HEK293 (cell line): ENCODE measurements at regions not wholly inside any gene's neighbourhood (a gene's known extent, or its start where the extent isn't known, plus 50 kb on each side); places are given as distances from the start of the nearest gene placed in this dataset.

Experiments used
- CTCF ChIA-PET: fragments of 350-600 bp; formaldehyde crosslinking; extraction: SDS; loops from one replicate; lab custom pipeline; 2021; ENCODE audit warnings: antibody characterized with exemption; lab: Yijun Ruan, JAX
- POLR2A ChIA-PET: fragments of 300-600 bp; formaldehyde crosslinking; extraction: SDS; loops from one replicate; lab custom pipeline; 2020; ENCODE audit warnings: antibody characterized with exemption, inconsistent platforms; lab: Yijun Ruan, JAX
- H3K27ac ChIP-seq: fragments of 200-500 bp; sonication (Bioruptor generic); 2 replicates; pipeline ENCODE4 v1.5.1; 2014; ENCODE audit warnings: low read depth, low read length, control low read depth, inconsistent platforms; ENCODE audit errors: extremely low read depth
- H3K36me3 ChIP-seq, 2 experiments: fragments of 200-500 bp in 1 of 2; sonication (Bioruptor generic) in 1 of 2; 1 replicate in 1 of 2; 2 replicates in 1 of 2; pipeline ENCODE4 v1.5.1; 2014 to 2017; ENCODE audit warnings: inconsistent platforms in 2 of 2, low read length in 2 of 2; ENCODE audit not compliant: control insufficient read depth in 2 of 2, insufficient read depth in 1 of 2
- H3K4me1 ChIP-seq: fragments of 200-500 bp; sonication (Bioruptor generic); 2 replicates; pipeline ENCODE4 v1.5.1; 2014; ENCODE audit warnings: mild to moderate bottlenecking, low read length, inconsistent platforms; ENCODE audit not compliant: control insufficient read depth, insufficient read depth
- H3K4me3 ChIP-seq: 2 replicates; pipeline ENCODE4 v1.5.1; 2011; ENCODE audit warnings: low read depth, mild to moderate bottlenecking, control low read depth, low read length, moderate library complexity
- H3K9me3 ChIP-seq: fragments of 200-500 bp; sonication (Bioruptor generic); 2 replicates; pipeline ENCODE4 v1.5.1; 2014; ENCODE audit warnings: low read depth, low read length, inconsistent platforms; ENCODE audit not compliant: control insufficient read depth, insufficient read depth
- BCL11A ChIP-seq: fragments of 450-650 bp; formaldehyde crosslinking; IDR thresholded peaks from 2 replicates; pipeline ENCODE4 v1.5.1; 2016; ENCODE audit warnings: low read depth, missing biosample characterization, missing genetic modification characterization
- ELK4 ChIP-seq: IDR thresholded peaks from 2 replicates; pipeline ENCODE4 v1.6.1; 2011; ENCODE audit warnings: mild to moderate bottlenecking, low read depth, low read length, borderline replicate concordance
- GLIS2 ChIP-seq: fragments of 450-650 bp; formaldehyde crosslinking; IDR thresholded peaks from 2 replicates; pipeline ENCODE4 v1.5.1; 2016; ENCODE audit warnings: missing biosample characterization, missing genetic modification characterization
- PRDM4 ChIP-seq: fragments of 450-650 bp; formaldehyde crosslinking; IDR thresholded peaks from 2 replicates; pipeline ENCODE4 v1.5.1; 2017; ENCODE audit warnings: missing biosample characterization, missing genetic modification characterization
- ZBTB26 ChIP-seq: fragments of 450-650 bp; formaldehyde crosslinking; optimal IDR thresholded peaks from 2 replicates; pipeline ENCODE3; 2016; ENCODE audit warnings: missing biosample characterization, mild to moderate bottlenecking, missing genetic modification characterization
- ZBTB8A ChIP-seq: fragments of 450-650 bp; formaldehyde crosslinking; IDR thresholded peaks from 2 replicates; pipeline ENCODE4 v1.5.1; 2016; ENCODE audit warnings: missing biosample characterization, missing genetic modification characterization
- ZNF146 ChIP-seq: fragments of 450-650 bp; formaldehyde crosslinking; IDR thresholded peaks from 2 replicates; pipeline ENCODE4 v1.5.1; 2016; ENCODE audit warnings: missing biosample characterization, missing genetic modification characterization
- ZNF274 ChIP-seq, 2 experiments: fragments of 200-500 bp in 1 of 2; fragments of 450-650 bp in 1 of 2; sonication (Bioruptor generic) in 1 of 2; formaldehyde crosslinking in 1 of 2; IDR thresholded peaks; 2 replicates each; pipeline versions ENCODE4 v1.5.1 to v1.6.1; 2014 to 2016; ENCODE audit warnings: borderline replicate concordance in 1 of 2, inconsistent platforms in 1 of 2, low read length in 1 of 2, missing biosample characterization in 1 of 2, missing genetic modification characterization in 1 of 2
- ZNF302 ChIP-seq: fragments of 450-650 bp; formaldehyde crosslinking; IDR thresholded peaks from 2 replicates; pipeline ENCODE4 v1.5.1; 2016; ENCODE audit warnings: missing biosample characterization, missing genetic modification characterization, low read depth
- ZNF473 ChIP-seq: fragments of 450-650 bp; formaldehyde crosslinking; IDR thresholded peaks from 2 replicates; pipeline ENCODE4 v1.5.1; 2017; ENCODE audit warnings: missing biosample characterization, missing genetic modification characterization
- ZNF529 ChIP-seq: fragments of 450-650 bp; formaldehyde crosslinking; IDR thresholded peaks from 2 replicates; pipeline ENCODE4 v1.5.1; 2017; ENCODE audit warnings: missing genetic modification characterization, missing biosample characterization; ENCODE audit not compliant: insufficient replicate concordance
- ZNF561 ChIP-seq: fragments of 450-650 bp; IDR thresholded peaks from 2 replicates; pipeline ENCODE4 v1.5.1; 2018; ENCODE audit warnings: missing biosample characterization, missing genetic modification characterization, borderline replicate concordance
- ZNF707 ChIP-seq: fragments of 450-650 bp; formaldehyde crosslinking; IDR thresholded peaks from 2 replicates; pipeline ENCODE4 v1.5.1; 2016; ENCODE audit warnings: missing biosample characterization, missing genetic modification characterization
- ZSCAN5A ChIP-seq: fragments of 450-650 bp; formaldehyde crosslinking; IDR thresholded peaks from 2 replicates; pipeline ENCODE4 v1.5.1; 2016; ENCODE audit warnings: missing biosample characterization, missing genetic modification characterization

- H3K9me3 ChIP-seq: no peaks in the 10 kb centered on the region
- POLR2A ChIA-PET: no interaction called here
- CTCF ChIA-PET: interaction anchor here (0.7 to 2.3 kb wide), 5 partner anchors 10 to 1229 kb away, joined by 3 to 12 read pairs (median 4); no protein-coding TSS in a partner anchor
- no peak overlapping the region for H3K27ac ChIP-seq
- no peaks in the 10 kb centered on the region for H3K4me1 ChIP-seq
- no peak for TF ChIP-seq ZBTB26 (tag by site-specific recombination)
- no peak for TF ChIP-seq PRDM4 (tag by site-specific recombination)
- no peak for TF ChIP-seq ZNF473
- TF ChIP-seq, all 188 proteins: peak for 0
- Histone ChIP-seq H3K36me3 (no peaks in the 10 kb centered on the region), H3K4me3 (no peak overlapping the region)
These were observed 92.2 kb upstream of the TMPRSS2 start for GRCh38 chr21:41600116-41600515.

- POLR2A ChIA-PET: no interaction called here
- CTCF ChIA-PET: interaction anchor here (0.8 kb wide), 1 partner anchor 216 kb away, joined by 4 read pairs; no protein-coding TSS in a partner anchor
- Histone ChIP-seq H3K27ac (no peak overlapping the region), H3K4me1 (no peaks in the 10 kb centered on the region), H3K9me3 (no peaks in the 10 kb centered on the region), H3K36me3 (no peaks in the 10 kb centered on the region), H3K4me3 (no peak overlapping the region)
- TF ChIP-seq ZNF707 (no peak), ZNF146 (tag by site-specific recombination) (no peak), BCL11A (no peak), ZBTB8A (tag by site-specific recombination) (no peak)
These were observed 90.8 kb upstream of the TMPRSS2 start for GRCh38 chr21:41598561-41599431.

GRCh38 chr21:41597811-41598231, 89.9 kb upstream of the TMPRSS2 start:
- H3K4me1 ChIP-seq: no peaks in the 10 kb centered on the region; the same call in 1 of the 2 replicates
- CTCF ChIA-PET: no interaction called here
- H3K27ac ChIP-seq: no peak overlapping the region
- H3K4me3 ChIP-seq: no peak overlapping the region
- no peaks in the 10 kb centered on the region for H3K36me3 ChIP-seq
- TF ChIP-seq ZNF529 (tag by site-specific recombination): no peak
- H3K9me3 ChIP-seq: no peaks in the 10 kb centered on the region
- POLR2A ChIA-PET: no interaction called here

GRCh38 chr21:41597227-41597626, 89.3 kb upstream of the TMPRSS2 start:
- H3K9me3 ChIP-seq: no peaks in the 10 kb centered on the region
- no peak overlapping the region for H3K27ac ChIP-seq
- no peaks in the 10 kb centered on the region for H3K36me3 ChIP-seq
- POLR2A ChIA-PET: no interaction called here
- no peak overlapping the region for H3K4me3 ChIP-seq
- CTCF ChIA-PET: interaction anchor here (2.0 kb wide), 1 partner anchor 13 kb away, joined by 5 read pairs; no protein-coding TSS in a partner anchor
- no peaks in the 10 kb centered on the region; the same call in 1 of the 2 replicates for H3K4me1 ChIP-seq
- TF ChIP-seq ZNF302 (no peak), ELK4 (no peak), GLIS2 (no peak), ZSCAN5A (no peak), ZNF274 (IDR thresholded peaks at IDR 0.05; ENCODE audit: low read length) (no peak), ZNF274 (tag by site-specific recombination; IDR thresholded peaks at IDR 0.05; ENCODE audit: borderline replicate concordance) (no peak), ZNF561 (no peak), PRDM4 (tag by site-specific recombination) (no peak)
